Mucosa of gallbladder (tissue), 1 donor: ENCODE measurements at regions not wholly inside any gene's neighbourhood (a gene's known extent, or its start where the extent isn't known, plus 50 kb on each side); places are given as distances from the start of the nearest gene placed in this dataset.

ENCODE experiments used
- DNase-seq: peaks from one replicate; pipeline ENCODE4 v3.0.0-alpha.2; 2020; ENCODE audit warnings: low spot score
- donor health status: DM: no; HTN: no; CAD: no.

- DNase-seq, result no peak
Measured at GRCh38 chr2:175568109-175568730, 386.7 kb upstream of the ATP5MC3 start.

- no peak for DNase-seq
Measured at GRCh38 chr2:175567435-175568061, 386.0 kb upstream of the ATP5MC3 start.

- no peak for DNase-seq
Measured at GRCh38 chr2:175560521-175561169, 379.1 kb upstream of the ATP5MC3 start.

GRCh38 chr2:175559613-175560012 lies 378.1 kb upstream of the ATP5MC3 start:
- no peak for DNase-seq

GRCh38 chr2:175557810-175558377 lies 376.4 kb upstream of the ATP5MC3 start:
- DNase-seq, result no peak

- no peak for DNase-seq
Measured at GRCh38 chr2:175553910-175554309, 372.4 kb upstream of the ATP5MC3 start.

GRCh38 chr2:175552902-175553301 lies 371.4 kb upstream of the ATP5MC3 start:
- DNase-seq, result no peak

- no peak for DNase-seq
Measured at GRCh38 chr2:175540421-175540820, 358.9 kb upstream of the ATP5MC3 start.

GRCh38 chr2:175539122-175539521 lies 357.6 kb upstream of the ATP5MC3 start:
- no peak for DNase-seq

- DNase-seq, result no peak
Measured at GRCh38 chr2:175536059-175536458, 354.5 kb upstream of the ATP5MC3 start.

- no peak for DNase-seq
Measured at GRCh38 chr2:175535631-175536030, 354.1 kb upstream of the ATP5MC3 start.

- DNase-seq, result no peak
Measured at GRCh38 chr2:175525975-175526374, 344.5 kb upstream of the ATP5MC3 start.

GRCh38 chr2:175523001-175523400 lies 341.5 kb upstream of the ATP5MC3 start:
- DNase-seq, result no peak

- no peak for DNase-seq
Measured at GRCh38 chr2:175518206-175518605, 336.7 kb upstream of the ATP5MC3 start.

GRCh38 chr2:175516555-175516954 lies 335.0 kb upstream of the ATP5MC3 start:
- no peak for DNase-seq

- no peak for DNase-seq
Measured at GRCh38 chr2:175500255-175500654, 318.7 kb upstream of the ATP5MC3 start.

- DNase-seq, result no peak
Measured at GRCh38 chr2:175490360-175490791, 308.9 kb upstream of the ATP5MC3 start.

- DNase-seq, result no peak
Measured at GRCh38 chr2:175478096-175478768, 296.7 kb upstream of the ATP5MC3 start.

- DNase-seq, result no peak
Measured at GRCh38 chr2:175476948-175477347, 295.4 kb upstream of the ATP5MC3 start.

GRCh38 chr2:175476374-175476773 lies 294.9 kb upstream of the ATP5MC3 start:
- no peak for DNase-seq

GRCh38 chr2:175475130-175475529 lies 293.6 kb upstream of the ATP5MC3 start:
- DNase-seq, result no peak

GRCh38 chr2:175468431-175469098 lies 287.1 kb upstream of the ATP5MC3 start:
- DNase-seq, result no peak
